G401.6 (cell line): ENCODE measurements at regions not wholly inside any gene's neighbourhood (a gene's known extent, or its start where the extent isn't known, plus 50 kb on each side); places are given as distances from the start of the nearest gene placed in this dataset.

Source experiments
- FAIRE-seq: peaks from 2 replicates; lab custom pipeline; 2012; peaks lifted over from hg19 to GRCh38; lab: Jason Lieb, UNC

GRCh38 chr7:55624813-55625212 is 52.5 kb upstream of the VOPP1 start:
- no peak for FAIRE-seq

- no peak for FAIRE-seq
Observed at GRCh38 chr7:55623617-55624016, 51.3 kb upstream of the VOPP1 start.

GRCh38 chr7:55622241-55622640 is 49.9 kb upstream of the VOPP1 start:
- FAIRE-seq: no peak
